Thyroid gland (tissue), 4 donors: ENCODE measurements at regions not wholly inside any gene's neighbourhood (a gene's known extent, or its start where the extent isn't known, plus 50 kb on each side); places are given as distances from the start of the nearest gene placed in this dataset.

ENCODE experiments used
- DNase-seq, 2 donors: peaks; one replicate each; pipeline ENCODE4 v3.0.0-alpha.2; 2019
- H3K27ac ChIP-seq, 3 donors: fragments of 200-600 bp; sonication (generic); 1 replicate in 2 of 3; 2 replicates in 1 of 3; pipeline ENCODE4 v1.5.1; 2016 to 2019; ENCODE audit warnings: mild to moderate bottlenecking in 1 of 3, moderate library complexity in 1 of 3
- H3K27me3 ChIP-seq: fragments of 200-600 bp; sonication (generic); one replicate; pipeline ENCODE4 v1.5.1; 2019
- H3K36me3 ChIP-seq, 2 donors: fragments of 200-600 bp; sonication (generic); one replicate each; pipeline ENCODE4 v1.5.1; 2016 to 2019
- H3K4me1 ChIP-seq, 2 donors: fragments of 200-600 bp; sonication (generic); one replicate each; pipeline ENCODE4 v1.5.1; 2017 to 2019
- H3K4me3 ChIP-seq, 3 donors: fragments of 200-600 bp; sonication (generic); replicated peaks in 1 of 3; 1 replicate in 2 of 3; 2 replicates in 1 of 3; pipeline ENCODE4 v1.5.1; 2016; ENCODE audit warnings: mild to moderate bottlenecking in 1 of 3
- H3K9me3 ChIP-seq: fragments of 200-600 bp; sonication (generic); one replicate; pipeline ENCODE4 v1.5.1; 2017
- POLR2A ChIP-seq, 2 donors: fragments of 450-650 bp; IDR thresholded peaks; one replicate each; pipeline ENCODE4 v1.6.1; 2017; ENCODE audit warnings: antibody characterized with exemption in 2 of 2, mild to moderate bottlenecking in 2 of 2, moderate library complexity in 1 of 2
- WGBS, 2 donors: methylation state at CpG; one replicate each; pipeline ENCODE4 v1.1.5; 2017; 5-methylcytosine and 5-hydroxymethylcytosine counted together
- intact Hi-C: fragments of 100-400 bp; cut with DNase I; formaldehyde crosslinking; loops from one replicate; pipeline ENCODE4 v1.15.1; 2023
- TF ChIP-seq, protein P1 (sequence below), 6 experiments: fragments of 200-600 bp in 3 of 6; fragments of 450-650 bp in 3 of 6; sonication (generic) in 3 of 6; IDR thresholded peaks; one replicate each; pipeline ENCODE4 v1.5.1; 2016 to 2019; ENCODE audit warnings: antibody characterized with exemption in 6 of 6, mild to moderate bottlenecking in 2 of 6, inconsistent platforms in 1 of 6, moderate library complexity in 1 of 6

DNA sequence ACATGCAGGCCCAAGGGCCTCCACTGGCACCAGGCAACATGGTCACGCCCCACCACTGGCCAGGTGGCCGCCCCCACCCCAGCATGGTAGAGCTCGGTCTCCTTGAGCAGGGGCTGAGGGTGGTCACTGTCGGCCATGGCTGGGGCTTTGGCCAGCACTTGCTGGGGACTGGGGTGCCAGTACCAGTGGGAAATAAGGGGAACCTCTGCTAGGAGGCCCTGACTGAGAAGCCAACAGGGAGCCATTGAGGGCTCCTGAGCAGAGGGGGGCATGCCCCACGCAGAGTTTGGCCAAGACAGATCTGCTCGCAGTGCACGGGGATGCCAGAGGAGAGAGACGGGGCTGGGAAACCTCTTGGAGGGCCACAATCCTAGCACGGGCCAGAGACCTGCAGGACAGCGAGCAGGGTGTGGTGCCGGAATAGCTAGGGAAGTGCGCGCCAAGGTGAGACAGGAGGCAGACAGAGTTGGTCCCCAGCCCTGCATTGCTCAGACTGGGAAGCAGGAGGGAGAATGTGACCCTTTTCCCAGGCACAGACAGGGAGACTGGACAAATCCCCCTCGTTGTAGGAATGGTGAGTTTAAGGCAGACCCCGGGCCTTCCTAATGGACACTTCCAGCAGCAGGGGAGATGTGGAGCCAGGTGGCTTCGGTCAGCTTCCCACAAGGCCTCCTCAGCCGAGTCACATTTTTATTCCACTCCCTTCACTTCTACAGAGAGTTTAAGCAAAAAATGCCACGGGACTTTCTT is 179.0 kb upstream of the CST7 start:
- Histone ChIP-seq H3K4me3 (no peak overlapping the region), H3K4me1 (peaks cover 0 to 5% of the 10 kb centered on the region in 2 donors), H3K27me3 (no peaks in the 10 kb centered on the region), H3K9me3 (no peaks in the 10 kb centered on the region), H3K36me3 (no peaks in the 10 kb centered on the region), H3K27ac (no peak overlapping the region)
- no peak for DNase-seq
- TF ChIP-seq, protein P1, sequence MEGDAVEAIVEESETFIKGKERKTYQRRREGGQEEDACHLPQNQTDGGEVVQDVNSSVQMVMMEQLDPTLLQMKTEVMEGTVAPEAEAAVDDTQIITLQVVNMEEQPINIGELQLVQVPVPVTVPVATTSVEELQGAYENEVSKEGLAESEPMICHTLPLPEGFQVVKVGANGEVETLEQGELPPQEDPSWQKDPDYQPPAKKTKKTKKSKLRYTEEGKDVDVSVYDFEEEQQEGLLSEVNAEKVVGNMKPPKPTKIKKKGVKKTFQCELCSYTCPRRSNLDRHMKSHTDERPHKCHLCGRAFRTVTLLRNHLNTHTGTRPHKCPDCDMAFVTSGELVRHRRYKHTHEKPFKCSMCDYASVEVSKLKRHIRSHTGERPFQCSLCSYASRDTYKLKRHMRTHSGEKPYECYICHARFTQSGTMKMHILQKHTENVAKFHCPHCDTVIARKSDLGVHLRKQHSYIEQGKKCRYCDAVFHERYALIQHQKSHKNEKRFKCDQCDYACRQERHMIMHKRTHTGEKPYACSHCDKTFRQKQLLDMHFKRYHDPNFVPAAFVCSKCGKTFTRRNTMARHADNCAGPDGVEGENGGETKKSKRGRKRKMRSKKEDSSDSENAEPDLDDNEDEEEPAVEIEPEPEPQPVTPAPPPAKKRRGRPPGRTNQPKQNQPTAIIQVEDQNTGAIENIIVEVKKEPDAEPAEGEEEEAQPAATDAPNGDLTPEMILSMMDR (IDR thresholded peaks at IDR 0.05): no peak
- no peak for TF ChIP-seq POLR2A (IDR thresholded peaks at IDR 0.05)
- WGBS, 2 donors: 96 to 97% methylated on average over 16 to 17 of the region's 18 CpGs
- intact Hi-C loops: no loop called here

DNA sequence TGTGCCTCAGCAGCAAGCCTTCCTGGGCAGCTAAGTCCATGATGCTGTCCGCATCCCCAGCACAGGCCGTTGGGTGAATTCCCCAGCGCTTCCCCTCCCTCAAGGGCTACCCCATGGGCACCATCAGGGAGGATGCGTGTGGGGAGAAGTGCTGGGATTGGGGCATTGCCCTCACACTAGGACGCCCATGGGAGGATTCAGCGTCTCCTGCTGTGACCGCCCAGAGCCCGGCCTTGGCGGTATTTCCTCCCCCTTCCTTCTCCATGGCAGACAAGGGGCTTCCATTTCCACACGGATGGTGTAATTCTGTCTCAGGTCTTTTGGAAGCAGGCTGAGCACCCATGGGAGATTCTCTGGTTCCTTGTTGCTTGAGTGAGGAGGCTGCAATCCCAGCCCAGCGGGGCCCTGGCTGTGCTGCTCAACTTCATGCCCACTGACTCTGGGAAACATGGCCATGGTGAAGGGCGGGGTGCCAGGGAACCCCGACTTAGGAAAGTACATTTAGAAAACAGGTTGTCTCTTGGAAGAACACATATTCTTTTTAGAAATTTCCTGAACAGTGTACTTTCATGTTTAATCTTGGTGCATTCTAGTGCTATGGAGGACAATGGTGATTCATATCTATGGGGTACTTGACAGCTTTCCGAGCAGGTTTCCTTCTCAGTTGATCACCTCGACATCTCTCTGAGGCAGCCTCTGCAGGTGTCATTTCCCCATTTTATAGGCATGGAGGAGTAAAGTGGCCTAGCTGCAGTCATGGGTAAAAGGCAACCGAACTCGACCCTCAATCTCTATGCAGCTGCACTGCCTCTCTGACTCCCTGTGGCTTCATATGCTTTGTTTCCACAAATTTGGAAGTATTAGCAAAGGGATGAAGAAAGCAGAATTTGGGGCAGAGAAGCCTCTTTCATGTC is 178.2 kb upstream of the CST7 start:
- intact Hi-C loops: no loop called here
- TF ChIP-seq POLR2A (IDR thresholded peaks at IDR 0.05): no peak
- TF ChIP-seq, protein P1 (IDR thresholded peaks at IDR 0.05): no peak
- no peaks in the 10 kb centered on the region for H3K9me3 ChIP-seq
- DNase-seq: no peak
- H3K4me3 ChIP-seq: no peak overlapping the region
- peaks cover 0 to 3% of the 10 kb centered on the region in 2 donors for H3K4me1 ChIP-seq
- no peak overlapping the region for H3K27ac ChIP-seq
- no peaks in the 10 kb centered on the region for H3K27me3 ChIP-seq
- 94 to 95% methylated on average over 16 to 17 of the region's 17 CpGs for WGBS, 2 donors
- no peaks in the 10 kb centered on the region for H3K36me3 ChIP-seq

DNA sequence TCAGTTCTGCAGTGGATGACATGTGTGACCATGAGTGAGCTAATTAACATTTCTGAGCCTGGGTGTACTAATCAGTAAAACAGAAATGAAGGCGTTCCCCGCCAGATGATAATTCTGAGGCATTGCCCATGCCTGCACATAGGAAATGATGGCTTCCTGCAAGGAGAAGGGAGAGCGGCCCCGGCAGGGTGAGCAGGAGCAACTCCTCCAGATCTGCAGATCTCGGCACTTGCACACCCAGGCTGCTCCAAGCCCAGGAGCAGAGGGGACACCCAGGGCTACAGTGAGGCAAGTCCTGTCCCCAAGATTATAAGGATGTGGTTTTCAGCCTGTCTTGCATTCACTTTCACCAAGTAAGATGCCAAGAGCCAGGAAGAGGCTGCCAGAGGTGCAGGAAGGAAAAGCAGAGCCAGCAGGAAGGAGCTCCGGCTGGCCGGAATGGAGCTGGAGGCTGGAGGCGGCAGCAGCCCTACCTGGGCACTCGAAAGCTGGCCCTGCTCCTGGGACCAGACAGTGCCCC is 177.5 kb upstream of the CST7 start:
- TF ChIP-seq POLR2A (IDR thresholded peaks at IDR 0.05): no peak
- TF ChIP-seq, protein P1 (IDR thresholded peaks at IDR 0.05): no peak
- Histone ChIP-seq H3K4me3 (no peak overlapping the region), H3K36me3 (no peaks in the 10 kb centered on the region), H3K27me3 (no peaks in the 10 kb centered on the region), H3K27ac (no peak overlapping the region), H3K9me3 (no peaks in the 10 kb centered on the region), H3K4me1 (no peaks in the 10 kb centered on the region)
- DNase-seq: no peak
- WGBS, 2 donors: 68 to 77% methylated on average over 8 to 9 of the region's 9 CpGs
- intact Hi-C loops: no loop called here

DNA sequence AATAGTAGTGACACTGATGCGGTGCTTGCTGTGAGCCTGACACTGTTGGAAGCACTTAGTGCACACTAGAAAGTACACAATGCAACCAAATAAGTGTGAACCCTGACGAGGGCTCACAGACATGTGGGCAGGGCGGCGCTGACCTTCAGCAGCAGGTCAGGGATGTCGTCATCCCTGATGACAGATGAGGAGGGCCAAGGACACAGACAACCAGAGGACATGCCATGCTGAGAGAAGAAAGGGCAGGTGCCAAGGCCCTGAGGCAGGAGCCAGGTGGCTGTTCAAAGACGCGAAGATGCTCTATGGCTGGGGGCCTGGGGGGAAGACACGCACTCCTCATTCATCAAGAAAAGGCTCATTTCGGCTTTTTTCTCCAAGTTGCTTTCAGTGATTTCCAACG is 176.4 kb upstream of the CST7 start:
- Histone ChIP-seq H3K36me3 (no peaks in the 10 kb centered on the region), H3K4me3 (no peak overlapping the region), H3K9me3 (no peaks in the 10 kb centered on the region), H3K4me1 (peaks cover 0 to 7% of the 10 kb centered on the region in 2 donors), H3K27ac (no peak overlapping the region), H3K27me3 (no peaks in the 10 kb centered on the region)
- WGBS, 2 donors: 84 to 85% methylated on average over 10 of the region's 10 CpGs
- intact Hi-C loops: no loop called here
- DNase-seq: no peak
- TF ChIP-seq, protein P1 (IDR thresholded peaks at IDR 0.05): no peak
- no peak for TF ChIP-seq POLR2A (IDR thresholded peaks at IDR 0.05)
